Hematopoietic multipotent progenitor cell treated with erythropoietin and hydrocortisone succinate and interleukin-3 and kit ligand, for 17 days (in vitro differentiated cells): ENCODE measurements at regions not wholly inside any gene's neighbourhood (a gene's known extent, or its start where the extent isn't known, plus 50 kb on each side); places are given as distances from the start of the nearest gene placed in this dataset.

Experiments
- DNase-seq: peaks from one replicate; pipeline ENCODE4 v3.0.0-alpha.2; 2015; ENCODE audit warnings: low spot score

GRCh38 chr4:62145276-62145675 is 945.1 kb downstream of the ADGRL3 start:
- no peak for DNase-seq

- DNase-seq: no peak
These were observed 944.3 kb downstream of the ADGRL3 start for GRCh38 chr4:62144431-62144830.

- no peak for DNase-seq
These were observed 935.5 kb downstream of the ADGRL3 start for GRCh38 chr4:62135565-62136156.

- DNase-seq: no peak
These were observed 933.9 kb downstream of the ADGRL3 start for GRCh38 chr4:62133977-62134376.

GRCh38 chr4:62133101-62133897 is 933.2 kb downstream of the ADGRL3 start:
- no peak for DNase-seq

- no peak for DNase-seq
These were observed 930.9 kb downstream of the ADGRL3 start for GRCh38 chr4:62131049-62131448.

GRCh38 chr4:62130637-62131036 is 930.5 kb downstream of the ADGRL3 start:
- DNase-seq: no peak

GRCh38 chr4:62130230-62130629 is 930.1 kb downstream of the ADGRL3 start:
- no peak for DNase-seq
